LNCaP clone FGC (cell line): ENCODE measurements at regions not wholly inside any gene's neighbourhood (a gene's known extent, or its start where the extent isn't known, plus 50 kb on each side); places are given as distances from the start of the nearest gene placed in this dataset.

ENCODE experiments used
- DNase-seq: peaks from one replicate; pipeline ENCODE4 v3.0.0-alpha.2; 2011; ENCODE audit warnings: low read depth
- H3K4me3 ChIP-seq: 2 replicates; pipeline ENCODE4 v1.5.1; 2011; ENCODE audit warnings: mild to moderate bottlenecking, low read depth, low read length, control low read depth
- CTCF ChIP-seq: IDR thresholded peaks from 2 replicates; pipeline ENCODE4 v1.5.1; 2012; ENCODE audit warnings: mild to moderate bottlenecking; ENCODE audit not compliant: control insufficient read depth, insufficient read depth; ENCODE audit errors: extremely low read depth

GRCh38 chr9:129380961-129381401, 202.9 kb upstream of the IER5L start:
- no peak for TF ChIP-seq CTCF
- DNase-seq = no peak

GRCh38 chr9:129379886-129380285, 201.8 kb upstream of the IER5L start:
- H3K4me3 ChIP-seq = no peak overlapping the region

More at GRCh38 chr9:129380961-129381401, 202.9 kb upstream of the IER5L start:
- no peak overlapping the region for H3K4me3 ChIP-seq

GRCh38 chr9:129379181-129379836, 201.2 kb upstream of the IER5L start:
- DNase-seq = no peak
- H3K4me3 ChIP-seq = no peak overlapping the region
- TF ChIP-seq CTCF = no peak

More at GRCh38 chr9:129379886-129380285, 201.8 kb upstream of the IER5L start:
- TF ChIP-seq CTCF = no peak
- DNase-seq = no peak

- DNase-seq = no peak
- TF ChIP-seq CTCF = no peak
- H3K4me3 ChIP-seq = no peak overlapping the region
Measured at GRCh38 chr9:129377931-129378661, 200.0 kb upstream of the IER5L start.

GRCh38 chr9:129377181-129377580, 199.1 kb upstream of the IER5L start:
- H3K4me3 ChIP-seq = no peak overlapping the region
- no peak for TF ChIP-seq CTCF
- DNase-seq = no peak

GRCh38 chr9:129375845-129376244, 197.8 kb upstream of the IER5L start:
- TF ChIP-seq CTCF = no peak
- DNase-seq = no peak
- no peak overlapping the region for H3K4me3 ChIP-seq
